Gastrocnemius medialis (tissue), 4 donors: ENCODE measurements at regions not wholly inside any gene's neighbourhood (a gene's known extent, or its start where the extent isn't known, plus 50 kb on each side); places are given as distances from the start of the nearest gene placed in this dataset.

Source experiments
- CTCF ChIP-seq, 5 experiments: fragments of 450-650 bp in 3 of 5; fragments of 200-600 bp in 2 of 5; sonication (generic) in 2 of 5; IDR thresholded peaks in 4 of 5; conservative IDR thresholded peaks in 1 of 5; 1 replicate in 4 of 5; 2 replicates in 1 of 5; pipeline ENCODE4 v1.5.1; 2016 to 2019; ENCODE audit warnings: antibody characterized with exemption in 5 of 5, mild to moderate bottlenecking in 3 of 5, moderate library complexity in 3 of 5
- POLR2A ChIP-seq, 2 donors: fragments of 450-650 bp; IDR thresholded peaks; one replicate each; pipeline ENCODE4 v1.6.1; 2017; ENCODE audit warnings: antibody characterized with exemption in 2 of 2, mild to moderate bottlenecking in 2 of 2, moderate library complexity in 2 of 2

GRCh38 chr3:16084887-16085286, 89.6 kb upstream of the GALNT15 start:
- TF ChIP-seq CTCF (IDR thresholded peaks at IDR 0.05 in 4 of 5, conservative IDR thresholded peaks at IDR 0.05 in 1 of 5) (no peak), POLR2A (IDR thresholded peaks at IDR 0.05) (no peak)
